Lower leg skin (tissue), 3 donors: ENCODE measurements at regions not wholly inside any gene's neighbourhood (a gene's known extent, or its start where the extent isn't known, plus 50 kb on each side); places are given as distances from the start of the nearest gene placed in this dataset.

ENCODE experiments used
- POLR2A ChIP-seq, 2 donors: fragments of 450-650 bp; IDR thresholded peaks; one replicate each; pipeline ENCODE4 v1.6.1; 2016 to 2017; ENCODE audit warnings: antibody characterized with exemption in 2 of 2, mild to moderate bottlenecking in 1 of 2, moderate library complexity in 1 of 2
- TF ChIP-seq, protein P1 (sequence below), 3 donors: fragments of 450-650 bp; IDR thresholded peaks; one replicate each; pipeline ENCODE4 v1.5.1; 2016; ENCODE audit warnings: antibody characterized with exemption in 3 of 3, mild to moderate bottlenecking in 3 of 3, moderate library complexity in 2 of 3

- TF ChIP-seq, protein P1, sequence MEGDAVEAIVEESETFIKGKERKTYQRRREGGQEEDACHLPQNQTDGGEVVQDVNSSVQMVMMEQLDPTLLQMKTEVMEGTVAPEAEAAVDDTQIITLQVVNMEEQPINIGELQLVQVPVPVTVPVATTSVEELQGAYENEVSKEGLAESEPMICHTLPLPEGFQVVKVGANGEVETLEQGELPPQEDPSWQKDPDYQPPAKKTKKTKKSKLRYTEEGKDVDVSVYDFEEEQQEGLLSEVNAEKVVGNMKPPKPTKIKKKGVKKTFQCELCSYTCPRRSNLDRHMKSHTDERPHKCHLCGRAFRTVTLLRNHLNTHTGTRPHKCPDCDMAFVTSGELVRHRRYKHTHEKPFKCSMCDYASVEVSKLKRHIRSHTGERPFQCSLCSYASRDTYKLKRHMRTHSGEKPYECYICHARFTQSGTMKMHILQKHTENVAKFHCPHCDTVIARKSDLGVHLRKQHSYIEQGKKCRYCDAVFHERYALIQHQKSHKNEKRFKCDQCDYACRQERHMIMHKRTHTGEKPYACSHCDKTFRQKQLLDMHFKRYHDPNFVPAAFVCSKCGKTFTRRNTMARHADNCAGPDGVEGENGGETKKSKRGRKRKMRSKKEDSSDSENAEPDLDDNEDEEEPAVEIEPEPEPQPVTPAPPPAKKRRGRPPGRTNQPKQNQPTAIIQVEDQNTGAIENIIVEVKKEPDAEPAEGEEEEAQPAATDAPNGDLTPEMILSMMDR (IDR thresholded peaks at IDR 0.05): no peak
- TF ChIP-seq POLR2A (IDR thresholded peaks at IDR 0.05): no peak
Observed at GRCh38 chr2:62284980-62285379, 89.1 kb downstream of the B3GNT2 start.
